ENCODE measurements at regions not wholly inside any gene's neighbourhood (a gene's known extent, or its start where the extent isn't known, plus 50 kb on each side); places are given as distances from the start of the nearest gene placed in this dataset.
"Not testable (repeated sequence)": the region's sequence is repeated elsewhere in the genome, so short reads cannot be mapped to it uniquely, and the experiment has no call there.

- no peak overlapping the region for H3K27ac ChIP-seq (ENCODE audit: low read depth, low read length, poor library complexity, severe bottlenecking)
- no peak for DNase-seq (ENCODE audit: low spot score)
- H3K4me1 ChIP-seq (ENCODE audit: insufficient read depth, low read length, poor library complexity, severe bottlenecking): no peaks in the 10 kb centered on the region
- H3K9me2 ChIP-seq (ENCODE audit: insufficient read depth, low read length): no peaks in the 10 kb centered on the region
- intact Hi-C loops (cut with micrococcal nuclease; ENCODE audit: unreplicated experiment): no loop called here
- no peak overlapping the region for H3K4me2 ChIP-seq (ENCODE audit: low read length)
- POLR2A ChIA-PET: no interaction called here
- H3K4me3 ChIP-seq (ENCODE audit: low read depth, low read length, poor library complexity, severe bottlenecking): no peak overlapping the region
- H3K79me2 ChIP-seq (ENCODE audit: insufficient read depth, low read depth, low read length): no peaks in the 10 kb centered on the region
- no TSS peak for BruUV-seq (replicated peaks)
- H4K20me1 ChIP-seq (ENCODE audit: insufficient read depth, low read length): no peaks in the 10 kb centered on the region
- no peaks in the 10 kb centered on the region for H3K36me3 ChIP-seq (ENCODE audit: insufficient read depth, low read length)
- H3K9me3 ChIP-seq (ENCODE audit: low read length): no peaks in the 10 kb centered on the region
- no peak overlapping the region for H2AFZ ChIP-seq (ENCODE audit: low read length)
- TF ChIP-seq, protein P1, sequence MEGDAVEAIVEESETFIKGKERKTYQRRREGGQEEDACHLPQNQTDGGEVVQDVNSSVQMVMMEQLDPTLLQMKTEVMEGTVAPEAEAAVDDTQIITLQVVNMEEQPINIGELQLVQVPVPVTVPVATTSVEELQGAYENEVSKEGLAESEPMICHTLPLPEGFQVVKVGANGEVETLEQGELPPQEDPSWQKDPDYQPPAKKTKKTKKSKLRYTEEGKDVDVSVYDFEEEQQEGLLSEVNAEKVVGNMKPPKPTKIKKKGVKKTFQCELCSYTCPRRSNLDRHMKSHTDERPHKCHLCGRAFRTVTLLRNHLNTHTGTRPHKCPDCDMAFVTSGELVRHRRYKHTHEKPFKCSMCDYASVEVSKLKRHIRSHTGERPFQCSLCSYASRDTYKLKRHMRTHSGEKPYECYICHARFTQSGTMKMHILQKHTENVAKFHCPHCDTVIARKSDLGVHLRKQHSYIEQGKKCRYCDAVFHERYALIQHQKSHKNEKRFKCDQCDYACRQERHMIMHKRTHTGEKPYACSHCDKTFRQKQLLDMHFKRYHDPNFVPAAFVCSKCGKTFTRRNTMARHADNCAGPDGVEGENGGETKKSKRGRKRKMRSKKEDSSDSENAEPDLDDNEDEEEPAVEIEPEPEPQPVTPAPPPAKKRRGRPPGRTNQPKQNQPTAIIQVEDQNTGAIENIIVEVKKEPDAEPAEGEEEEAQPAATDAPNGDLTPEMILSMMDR (conservative IDR thresholded peaks at IDR 0.05; ENCODE audit: low read length): no peak
- TF ChIP-seq EZH2phosphoT487 (IDR thresholded peaks at IDR 0.05; ENCODE audit: borderline replicate concordance, low read depth, low read length): no peak
- CTCF ChIA-PET (ENCODE audit: unreplicated experiment): no interaction called here
These were observed 185.0 kb upstream of the FAM241A start for GRCh38 chr4:111960241-111960667.

DNA sequence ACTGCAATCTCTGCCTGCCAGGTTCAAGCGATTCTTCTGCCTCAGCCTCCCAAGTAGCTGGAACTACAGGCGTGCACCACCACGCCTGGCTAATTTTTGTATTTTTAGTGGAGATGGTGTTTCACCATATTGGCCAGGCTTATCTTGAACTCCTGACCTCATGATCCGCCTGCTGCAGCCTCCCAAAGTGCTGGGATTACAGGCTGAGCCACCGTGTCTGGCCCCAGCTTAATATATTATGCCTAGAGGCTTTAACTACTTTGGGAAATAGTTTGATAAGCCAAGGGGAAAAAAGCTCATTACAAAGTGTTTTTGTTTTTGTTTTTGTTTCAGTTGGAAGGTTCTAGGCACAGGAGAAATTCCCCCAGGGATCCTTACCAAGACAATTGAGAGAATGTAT is 184.2 kb upstream of the FAM241A start:
- H3K4me3 ChIP-seq (ENCODE audit: low read depth, low read length, poor library complexity, severe bottlenecking); H4K20me1 ChIP-seq (ENCODE audit: insufficient read depth, low read length); H3K4me1 ChIP-seq (ENCODE audit: insufficient read depth, low read length, poor library complexity, severe bottlenecking); H3K36me3 ChIP-seq (ENCODE audit: insufficient read depth, low read length); H2AFZ ChIP-seq (ENCODE audit: low read length); H3K4me2 ChIP-seq (ENCODE audit: low read length); H3K9me2 ChIP-seq (ENCODE audit: insufficient read depth, low read length); DNase-seq (ENCODE audit: low spot score); intact Hi-C loops (cut with micrococcal nuclease; ENCODE audit: unreplicated experiment); H3K79me2 ChIP-seq (ENCODE audit: insufficient read depth, low read depth, low read length); CTCF ChIA-PET (ENCODE audit: unreplicated experiment); H3K9me3 ChIP-seq (ENCODE audit: low read length); BruUV-seq (replicated peaks); H3K27ac ChIP-seq (ENCODE audit: low read depth, low read length, poor library complexity, severe bottlenecking): not testable (repeated sequence)
- POLR2A ChIA-PET: interaction anchor here (0.5 kb wide), 1 partner anchor 852 kb away, joined by 3 read pairs; no protein-coding TSS in a partner anchor

- no peaks in the 10 kb centered on the region for H3K36me3 ChIP-seq (ENCODE audit: insufficient read depth, low read length)
- no peak overlapping the region for H2AFZ ChIP-seq (ENCODE audit: low read length)
- H3K9me3 ChIP-seq (ENCODE audit: low read length): no peaks in the 10 kb centered on the region
- ChIA-PET CTCF (ENCODE audit: unreplicated experiment) (no interaction called here), POLR2A (interaction anchor here (0.5 to 1.1 kb wide), 3 partner anchors 17 to 852 kb away, joined by 3 to 4 read pairs (median 3); no protein-coding TSS in a partner anchor)
- BruUV-seq (replicated peaks): no TSS peak
- H3K4me3 ChIP-seq (ENCODE audit: low read depth, low read length, poor library complexity, severe bottlenecking): no peak overlapping the region
- intact Hi-C loops (cut with micrococcal nuclease; ENCODE audit: unreplicated experiment): no loop called here
- no peaks in the 10 kb centered on the region for H3K79me2 ChIP-seq (ENCODE audit: insufficient read depth, low read depth, low read length)
- DNase-seq (ENCODE audit: low spot score): no peak
- TF ChIP-seq EZH2phosphoT487 (IDR thresholded peaks at IDR 0.05; ENCODE audit: borderline replicate concordance, low read depth, low read length): no peak
- TF ChIP-seq, protein P1 (conservative IDR thresholded peaks at IDR 0.05; ENCODE audit: low read length): no peak
- no peak overlapping the region for H3K4me2 ChIP-seq (ENCODE audit: low read length)
- no peaks in the 10 kb centered on the region for H4K20me1 ChIP-seq (ENCODE audit: insufficient read depth, low read length)
- H3K4me1 ChIP-seq (ENCODE audit: insufficient read depth, low read length, poor library complexity, severe bottlenecking): no peaks in the 10 kb centered on the region
- H3K9me2 ChIP-seq (ENCODE audit: insufficient read depth, low read length): no peaks in the 10 kb centered on the region
- no peak overlapping the region for H3K27ac ChIP-seq (ENCODE audit: low read depth, low read length, poor library complexity, severe bottlenecking)
These were observed 183.4 kb upstream of the FAM241A start for GRCh38 chr4:111961809-111962208.

Data from OCI-LY7 (cell line).